ENCODE measurements at regions not wholly inside any gene's neighbourhood (a gene's known extent, or its start where the extent isn't known, plus 50 kb on each side); places are given as distances from the start of the nearest gene placed in this dataset.

DNA sequence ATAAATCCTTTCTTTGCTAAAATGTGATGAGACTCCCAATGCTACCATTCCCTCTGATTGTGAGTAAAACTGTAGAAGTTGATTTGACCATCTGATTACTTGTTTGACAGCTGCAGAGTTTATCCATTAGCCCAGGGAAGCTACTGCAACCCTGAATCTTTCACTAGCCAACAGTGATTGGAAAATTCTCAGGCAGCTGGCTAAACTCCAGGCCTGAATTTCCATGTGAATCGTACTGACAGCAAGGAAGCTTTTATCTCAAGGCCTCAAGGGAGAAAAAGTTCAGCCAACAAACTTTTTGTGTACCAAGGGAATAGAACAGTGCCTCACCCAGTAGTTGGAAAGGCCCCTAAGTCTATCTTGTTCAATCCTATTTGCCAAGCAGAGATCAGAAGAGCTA is 246.7 kb upstream of the TRPM3 start:
- H3K27me3 ChIP-seq (replicated peaks; ENCODE audit: control insufficient read depth, insufficient read depth, low read length), result no peaks in the 10 kb centered on the region
- no peak for DNase-seq (ENCODE audit: extremely low read depth, insufficient read length)
- TF ChIP-seq CTCF (IDR thresholded peaks at IDR 0.05; ENCODE audit: insufficient read depth, low read length, poor library complexity, severe bottlenecking), result no peak
- no peaks in the 10 kb centered on the region for H3K36me3 ChIP-seq (ENCODE audit: control insufficient read depth, insufficient read depth, low read length)
- H3K4me3 ChIP-seq (replicated peaks; ENCODE audit: low read depth, low read length), result no peak overlapping the region

DNA sequence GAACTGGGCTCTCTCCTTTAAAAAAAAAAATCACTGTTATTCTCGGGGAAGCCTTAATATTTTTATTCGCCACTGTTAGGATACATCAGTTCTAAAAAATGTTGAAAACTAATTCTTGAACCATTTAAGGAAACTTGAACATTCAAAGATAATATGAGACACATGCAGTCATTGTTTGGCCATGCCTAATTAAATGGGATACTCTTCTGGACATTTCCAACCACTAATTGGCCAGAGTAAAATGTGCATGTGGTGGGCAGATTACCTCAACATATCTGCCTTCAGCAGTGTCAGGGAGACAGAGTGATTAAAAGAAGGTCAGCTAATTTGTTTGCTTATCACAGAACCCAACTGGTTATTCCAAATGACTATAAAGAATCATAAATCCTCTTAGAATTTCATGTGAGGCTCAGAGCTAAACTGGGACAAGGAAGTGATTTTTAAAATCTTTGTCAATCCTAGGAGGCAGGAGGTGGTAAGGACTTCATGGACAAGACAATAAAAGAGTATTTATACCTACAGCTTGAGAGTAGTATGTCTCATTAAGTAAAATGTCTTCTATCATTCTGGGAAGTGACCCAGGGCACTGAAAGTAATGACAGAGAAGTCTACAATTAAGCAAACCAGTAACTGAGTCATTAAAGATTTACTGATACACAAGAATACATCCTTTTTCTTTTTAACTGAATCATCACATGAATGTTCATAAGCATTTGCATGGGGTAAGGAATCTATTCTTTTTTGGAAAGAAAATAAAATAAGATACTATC is 242.9 kb upstream of the TRPM3 start:
- Histone ChIP-seq H3K4me3 (replicated peaks; ENCODE audit: low read depth, low read length) (no peak overlapping the region), H3K27me3 (replicated peaks; ENCODE audit: control insufficient read depth, insufficient read depth, low read length) (no peaks in the 10 kb centered on the region), H3K36me3 (ENCODE audit: control insufficient read depth, insufficient read depth, low read length) (no peaks in the 10 kb centered on the region)
- TF ChIP-seq CTCF (IDR thresholded peaks at IDR 0.05; ENCODE audit: insufficient read depth, low read length, poor library complexity, severe bottlenecking), result no peak
- DNase-seq (ENCODE audit: extremely low read depth, insufficient read length), result no peak

- no peak for TF ChIP-seq CTCF (IDR thresholded peaks at IDR 0.05; ENCODE audit: insufficient read depth, low read length, poor library complexity, severe bottlenecking)
- Histone ChIP-seq H3K27me3 (replicated peaks; ENCODE audit: control insufficient read depth, insufficient read depth, low read length) (no peaks in the 10 kb centered on the region), H3K36me3 (ENCODE audit: control insufficient read depth, insufficient read depth, low read length) (no peaks in the 10 kb centered on the region), H3K4me3 (replicated peaks; ENCODE audit: low read depth, low read length) (no peak overlapping the region)
- DNase-seq (ENCODE audit: extremely low read depth, insufficient read length), result no peak
These were observed 242.0 kb upstream of the TRPM3 start for GRCh38 chr9:71363286-71363961.

- no peak for TF ChIP-seq CTCF (IDR thresholded peaks at IDR 0.05; ENCODE audit: insufficient read depth, low read length, poor library complexity, severe bottlenecking)
- H3K27me3 ChIP-seq (replicated peaks; ENCODE audit: control insufficient read depth, insufficient read depth, low read length), result no peaks in the 10 kb centered on the region
- DNase-seq (ENCODE audit: extremely low read depth, insufficient read length), result no peak
These were observed 239.9 kb upstream of the TRPM3 start for GRCh38 chr9:71361357-71361756.

DNA sequence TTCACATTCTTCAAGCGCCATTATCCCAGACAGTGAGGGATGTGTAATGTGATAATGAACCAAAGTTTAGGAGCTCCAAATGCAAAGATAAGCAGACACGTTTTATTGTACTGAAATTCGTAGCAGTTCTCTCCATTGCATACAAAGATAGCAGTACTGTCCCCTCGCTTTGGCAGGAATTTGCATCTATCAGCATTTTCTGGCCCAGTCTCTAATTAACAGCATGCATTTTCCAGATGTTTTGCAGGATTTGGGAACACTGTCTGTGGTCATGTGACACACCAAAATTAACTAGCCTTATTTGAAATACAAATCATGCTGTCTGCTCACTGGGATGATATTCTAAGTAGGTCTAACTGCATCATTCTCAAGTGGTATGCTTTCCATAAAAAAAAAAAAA is 235.9 kb upstream of the TRPM3 start:
- no peak overlapping the region for H3K4me3 ChIP-seq (replicated peaks; ENCODE audit: low read depth, low read length)
- TF ChIP-seq CTCF (IDR thresholded peaks at IDR 0.05; ENCODE audit: insufficient read depth, low read length, poor library complexity, severe bottlenecking), result no peak
- DNase-seq (ENCODE audit: extremely low read depth, insufficient read length), result no peak
- H3K36me3 ChIP-seq (ENCODE audit: control insufficient read depth, insufficient read depth, low read length), result no peaks in the 10 kb centered on the region
- no peaks in the 10 kb centered on the region for H3K27me3 ChIP-seq (replicated peaks; ENCODE audit: control insufficient read depth, insufficient read depth, low read length)

More at GRCh38 chr9:71361357-71361756, 239.9 kb upstream of the TRPM3 start:
- Histone ChIP-seq H3K4me3 (replicated peaks; ENCODE audit: low read depth, low read length) (no peak overlapping the region), H3K36me3 (ENCODE audit: control insufficient read depth, insufficient read depth, low read length) (no peaks in the 10 kb centered on the region)

Data from GM06990 (cell line).